DOHH2 (cell line): ENCODE measurements at regions not wholly inside any gene's neighbourhood (a gene's known extent, or its start where the extent isn't known, plus 50 kb on each side); places are given as distances from the start of the nearest gene placed in this dataset.

ENCODE experiments used
- H3F3A ChIP-seq: fragments of 200-600 bp; sonication (generic), shearing (Covaris generic); 2 replicates; pipeline ENCODE4 v1.6.0; 2016; ENCODE audit warnings: antibody characterized with exemption, mild to moderate bottlenecking; ENCODE audit not compliant: control insufficient read depth, insufficient read depth
- H3K27ac ChIP-seq: fragments of 200-600 bp; sonication (generic); 2 replicates; pipeline ENCODE4 v1.5.1; 2014; ENCODE audit warnings: low read depth, mild to moderate bottlenecking, low read length, moderate library complexity
- H3K27me3 ChIP-seq: fragments of 200-600 bp; sonication (generic); 2 replicates; pipeline ENCODE4 v1.6.1; 2014; ENCODE audit warnings: mild to moderate bottlenecking, low read length, mixed read lengths; ENCODE audit not compliant: control insufficient read depth
- H3K36me3 ChIP-seq: fragments of 200-600 bp; sonication (generic); 2 replicates; pipeline ENCODE4 v1.6.1; 2014; ENCODE audit warnings: mild to moderate bottlenecking, low read length, moderate library complexity, mixed read lengths; ENCODE audit not compliant: control insufficient read depth
- H3K4me1 ChIP-seq: fragments of 200-600 bp; sonication (generic); 2 replicates; pipeline ENCODE4 v1.6.1; 2014; ENCODE audit warnings: mild to moderate bottlenecking, low read length, mixed read lengths; ENCODE audit not compliant: control insufficient read depth
- H3K4me2 ChIP-seq: fragments of 200-600 bp; sonication (generic); 2 replicates; pipeline ENCODE4 v1.6.0; 2014; ENCODE audit warnings: mild to moderate bottlenecking, low read length, moderate library complexity
- H3K4me3 ChIP-seq: fragments of 200-600 bp; sonication (generic); 2 replicates; pipeline ENCODE4 v1.5.1; 2014; ENCODE audit warnings: mild to moderate bottlenecking, low read length, mixed read lengths
- H3K79me2 ChIP-seq: fragments of 200-600 bp; sonication (generic); 2 replicates; pipeline ENCODE4 v1.6.1; 2014; ENCODE audit warnings: mild to moderate bottlenecking, low read length, mixed read lengths; ENCODE audit not compliant: control insufficient read depth
- H3K9me2 ChIP-seq: fragments of 200-600 bp; sonication (generic); replicated peaks from 2 replicates; pipeline ENCODE4 v1.6.1; 2014; ENCODE audit warnings: mild to moderate bottlenecking, low read length, mixed read lengths; ENCODE audit not compliant: control insufficient read depth
- H3K9me3 ChIP-seq: fragments of 200-600 bp; sonication (generic); 2 replicates; pipeline ENCODE4 v1.6.1; 2014; ENCODE audit warnings: antibody characterized with exemption, low read length, mixed read lengths; ENCODE audit not compliant: control insufficient read depth, insufficient read depth
- H4K20me1 ChIP-seq: fragments of 200-600 bp; sonication (generic); 2 replicates; pipeline ENCODE4 v1.6.0; 2014; ENCODE audit warnings: low read depth, mild to moderate bottlenecking, antibody characterized with exemption, low read length, moderate library complexity; ENCODE audit not compliant: control insufficient read depth, insufficient read depth
- EZH2phosphoT487 ChIP-seq: fragments of 200-600 bp; sonication (generic); IDR thresholded peaks from 2 replicates; pipeline ENCODE4 v1.6.1; 2017; ENCODE audit warnings: borderline replicate concordance, mild to moderate bottlenecking, antibody characterized with exemption, low read length, moderate library complexity, mixed read lengths
- TF ChIP-seq, protein P1 (sequence below): fragments of 200-600 bp; sonication (generic); IDR thresholded peaks from one replicate; pipeline ENCODE4 v1.5.1; 2014; ENCODE audit warnings: antibody characterized with exemption, mild to moderate bottlenecking, low read depth, low read length; ENCODE audit not compliant: poor library complexity, severe bottlenecking

- TF ChIP-seq, protein P1, sequence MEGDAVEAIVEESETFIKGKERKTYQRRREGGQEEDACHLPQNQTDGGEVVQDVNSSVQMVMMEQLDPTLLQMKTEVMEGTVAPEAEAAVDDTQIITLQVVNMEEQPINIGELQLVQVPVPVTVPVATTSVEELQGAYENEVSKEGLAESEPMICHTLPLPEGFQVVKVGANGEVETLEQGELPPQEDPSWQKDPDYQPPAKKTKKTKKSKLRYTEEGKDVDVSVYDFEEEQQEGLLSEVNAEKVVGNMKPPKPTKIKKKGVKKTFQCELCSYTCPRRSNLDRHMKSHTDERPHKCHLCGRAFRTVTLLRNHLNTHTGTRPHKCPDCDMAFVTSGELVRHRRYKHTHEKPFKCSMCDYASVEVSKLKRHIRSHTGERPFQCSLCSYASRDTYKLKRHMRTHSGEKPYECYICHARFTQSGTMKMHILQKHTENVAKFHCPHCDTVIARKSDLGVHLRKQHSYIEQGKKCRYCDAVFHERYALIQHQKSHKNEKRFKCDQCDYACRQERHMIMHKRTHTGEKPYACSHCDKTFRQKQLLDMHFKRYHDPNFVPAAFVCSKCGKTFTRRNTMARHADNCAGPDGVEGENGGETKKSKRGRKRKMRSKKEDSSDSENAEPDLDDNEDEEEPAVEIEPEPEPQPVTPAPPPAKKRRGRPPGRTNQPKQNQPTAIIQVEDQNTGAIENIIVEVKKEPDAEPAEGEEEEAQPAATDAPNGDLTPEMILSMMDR, result no peak
- H3K4me2 ChIP-seq, result no peak overlapping the region
Measured at GRCh38 chr6:113690281-113691259, 166.6 kb upstream of the MARCKS start.

GRCh38 chr6:113691260-113691656 is 165.9 kb upstream of the MARCKS start:
- Histone ChIP-seq H3K4me1 (no peaks in the 10 kb centered on the region), H3K27ac (no peak overlapping the region), H3K27me3 (no peaks in the 10 kb centered on the region), H3K9me3 (no peaks in the 10 kb centered on the region), H3F3A (no peaks in the 10 kb centered on the region), H3K79me2 (no peaks in the 10 kb centered on the region), H4K20me1 (no peaks in the 10 kb centered on the region), H3K9me2 (no peaks in the 10 kb centered on the region), H3K4me3 (no peak overlapping the region), H3K36me3 (no peaks in the 10 kb centered on the region), H3K4me2 (no peak overlapping the region)
- no peak for TF ChIP-seq EZH2phosphoT487
- TF ChIP-seq, protein P1, result no peak

More at GRCh38 chr6:113690281-113691259, 166.6 kb upstream of the MARCKS start:
- H3F3A ChIP-seq, result no peaks in the 10 kb centered on the region
- H3K4me3 ChIP-seq, result no peak overlapping the region
- H4K20me1 ChIP-seq, result no peaks in the 10 kb centered on the region
- no peaks in the 10 kb centered on the region for H3K9me2 ChIP-seq
- H3K27me3 ChIP-seq, result no peaks in the 10 kb centered on the region
- no peaks in the 10 kb centered on the region for H3K4me1 ChIP-seq
- H3K36me3 ChIP-seq, result no peaks in the 10 kb centered on the region
- no peaks in the 10 kb centered on the region for H3K79me2 ChIP-seq
- H3K27ac ChIP-seq, result no peak overlapping the region
- H3K9me3 ChIP-seq, result no peaks in the 10 kb centered on the region

DNA sequence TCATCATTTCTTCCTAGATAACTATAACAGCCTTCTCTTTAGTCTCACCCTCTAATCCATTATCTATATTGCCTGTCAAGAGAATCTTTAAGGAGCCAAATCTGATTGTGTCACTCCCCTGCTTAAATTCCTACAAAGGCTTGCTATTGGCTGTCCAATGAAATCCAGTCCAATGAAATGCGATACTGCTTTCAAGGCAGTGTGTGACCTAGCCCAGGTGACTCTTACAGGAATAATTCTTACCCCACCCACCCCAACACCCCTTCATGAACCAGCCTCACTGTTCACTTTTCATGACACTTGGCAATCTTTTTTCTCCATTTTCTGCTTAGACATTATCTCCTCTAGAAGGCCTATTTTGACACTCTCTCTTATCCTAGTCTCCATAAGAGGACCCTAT is 163.3 kb upstream of the MARCKS start:
- TF ChIP-seq, protein P1, result no peak
- TF ChIP-seq EZH2phosphoT487, result no peak
- Histone ChIP-seq H3K79me2 (no peaks in the 10 kb centered on the region), H3K27ac (no peak overlapping the region), H3K9me2 (no peaks in the 10 kb centered on the region), H3K4me3 (no peak overlapping the region), H4K20me1 (no peaks in the 10 kb centered on the region), H3F3A (no peaks in the 10 kb centered on the region), H3K27me3 (no peaks in the 10 kb centered on the region), H3K4me2 (no peak overlapping the region), H3K4me1 (peaks cover 4% of the 10 kb centered on the region; the same call in 1 of the 2 replicates), H3K9me3 (no peaks in the 10 kb centered on the region), H3K36me3 (no peaks in the 10 kb centered on the region)
